GM13976 (cell line): ENCODE measurements at regions not wholly inside any gene's neighbourhood (a gene's known extent, or its start where the extent isn't known, plus 50 kb on each side); places are given as distances from the start of the nearest gene placed in this dataset.

Source experiments
- DNase-seq: peaks from one replicate; pipeline ENCODE4 v3.0.0; 2012; ENCODE audit warnings: low spot score
- CTCF ChIP-seq: IDR thresholded peaks from 2 replicates; pipeline ENCODE4 v1.5.1; 2012; ENCODE audit warnings: borderline replicate concordance, mild to moderate bottlenecking; ENCODE audit not compliant: insufficient read depth; ENCODE audit errors: extremely low read depth, missing control alignments, control extremely low read depth
- in situ Hi-C: fragments of 300-500 bp; cut with MboI; formaldehyde crosslinking; loops from one replicate; pipeline ENCODE4 v1.12.0; 2022; ENCODE audit warnings: low sequenced_read_pairs, mixed read lengths, inconsistent platforms; ENCODE audit not compliant: unreplicated experiment

GRCh38 chr11:119889728-119890280 is 160.8 kb upstream of the NECTIN1 start:
- TF ChIP-seq CTCF = no peak
- DNase-seq = no peak
- in situ Hi-C loops = no loop called here

GRCh38 chr11:119889111-119889510 is 160.1 kb upstream of the NECTIN1 start:
- no peak for TF ChIP-seq CTCF
- in situ Hi-C loops = no loop called here
- no peak for DNase-seq

GRCh38 chr11:119888119-119888518 is 159.1 kb upstream of the NECTIN1 start:
- DNase-seq = no peak
- TF ChIP-seq CTCF = no peak
- in situ Hi-C loops = no loop called here

GRCh38 chr11:119886667-119887230 is 157.7 kb upstream of the NECTIN1 start:
- TF ChIP-seq CTCF = no peak
- DNase-seq = no peak
- in situ Hi-C loops = no loop called here

- no peak for DNase-seq
- in situ Hi-C loops = no loop called here
- TF ChIP-seq CTCF = no peak
These were observed 157.0 kb upstream of the NECTIN1 start for GRCh38 chr11:119885861-119886567.

- no peak for TF ChIP-seq CTCF
- no peak for DNase-seq
- in situ Hi-C loops = no loop called here
These were observed 156.1 kb upstream of the NECTIN1 start for GRCh38 chr11:119885067-119885466.
